ENCODE measurements at regions not wholly inside any gene's neighbourhood (a gene's known extent, or its start where the extent isn't known, plus 50 kb on each side); places are given as distances from the start of the nearest gene placed in this dataset.

GRCh38 chr18:34655131-34655530 lies 55.0 kb upstream of the DTNA start:
- TF ChIP-seq CTCF (IDR thresholded peaks at IDR 0.05) = no peak
- no peak for TF ChIP-seq POLR2A (IDR thresholded peaks at IDR 0.05)

Measured in uterus (tissue), 2 donors.